Neural progenitor cell (in vitro differentiated cells): ENCODE measurements at regions not wholly inside any gene's neighbourhood (a gene's known extent, or its start where the extent isn't known, plus 50 kb on each side); places are given as distances from the start of the nearest gene placed in this dataset.

Source experiments
- DNase-seq: peaks from one replicate; pipeline ENCODE4 v3.0.0-alpha.2; 2016; ENCODE audit warnings: low spot score
- H2AFZ ChIP-seq: fragments of 200-600 bp; sonication (generic); replicated peaks from 2 replicates; pipeline ENCODE4 v1.6.1; 2016; ENCODE audit warnings: antibody characterized with exemption
- H3F3A ChIP-seq: fragments of 200-600 bp; sonication (generic); 2 replicates; pipeline ENCODE4 v1.6.1; 2016; ENCODE audit warnings: antibody characterized with exemption, low read depth
- H3K27ac ChIP-seq: fragments of 200-600 bp; sonication (generic); 2 replicates; pipeline ENCODE4 v1.5.1; 2016; ENCODE audit warnings: mild to moderate bottlenecking
- H3K27me3 ChIP-seq: fragments of 200-600 bp; sonication (generic); 2 replicates; pipeline ENCODE4 v1.6.1; 2016; ENCODE audit warnings: mild to moderate bottlenecking, moderate library complexity
- H3K36me3 ChIP-seq: fragments of 200-600 bp; sonication (generic); 2 replicates; pipeline ENCODE4 v1.5.1; 2016
- H3K4me1 ChIP-seq: fragments of 200-600 bp; sonication (generic); 2 replicates; pipeline ENCODE4 v1.6.1; 2016; ENCODE audit warnings: mixed run types
- H3K4me2 ChIP-seq: fragments of 200-600 bp; sonication (generic); 2 replicates; pipeline ENCODE4 v1.6.1; 2016
- H3K4me3 ChIP-seq: fragments of 200-600 bp; sonication (generic); 2 replicates; pipeline ENCODE4 v1.5.1; 2016
- H3K79me2 ChIP-seq: fragments of 200-600 bp; sonication (generic); 2 replicates; pipeline ENCODE4 v1.6.1; 2016; ENCODE audit warnings: low read depth
- H3K9ac ChIP-seq: fragments of 200-600 bp; sonication (generic); 2 replicates; pipeline ENCODE4 v1.6.1; 2016
- H3K9me3 ChIP-seq: fragments of 200-600 bp; sonication (generic); 2 replicates; pipeline ENCODE4 v1.5.1; 2016; ENCODE audit warnings: low read depth
- H4K20me1 ChIP-seq: fragments of 200-600 bp; sonication (generic); 2 replicates; pipeline ENCODE4 v1.6.1; 2016; ENCODE audit warnings: low read depth
- H3K27ac Mint-ChIP-seq: 3 replicates; pipeline ENCODE4 v1.8.0; 2021; ENCODE audit warnings: mixed read lengths
- H3K27me3 Mint-ChIP-seq: 2 replicates; pipeline ENCODE4 v1.8.0; 2022; ENCODE audit warnings: low read depth, mild to moderate bottlenecking, inconsistent platforms, moderate library complexity, mixed read lengths; ENCODE audit not compliant: insufficient read depth
- H3K36me3 Mint-ChIP-seq: 3 replicates; pipeline ENCODE4 v1.8.0; 2021; ENCODE audit warnings: mixed read lengths
- H3K4me1 Mint-ChIP-seq: 3 replicates; pipeline ENCODE4 v1.8.0; 2021; ENCODE audit warnings: mixed read lengths
- H3K4me3 Mint-ChIP-seq: 3 replicates; pipeline ENCODE4 v1.8.0; 2021; ENCODE audit warnings: mild to moderate bottlenecking, moderate library complexity, mixed read lengths
- H3K9me3 Mint-ChIP-seq: 3 replicates; pipeline ENCODE4 v1.8.0; 2020; ENCODE audit warnings: mixed read lengths
- CTCF ChIP-seq: fragments of 200-600 bp; sonication (generic); IDR thresholded peaks from 2 replicates; pipeline ENCODE4 v1.5.1; 2017; ENCODE audit warnings: antibody characterized with exemption, mild to moderate bottlenecking
- EZH2 ChIP-seq: fragments of 200-600 bp; sonication (generic); IDR thresholded peaks from 2 replicates; pipeline ENCODE4 v1.6.1; 2017; ENCODE audit warnings: antibody characterized with exemption, mild to moderate bottlenecking, moderate library complexity
- EZH2phosphoT487 ChIP-seq: fragments of 200-600 bp; sonication (generic); IDR thresholded peaks from 2 replicates; pipeline ENCODE4 v1.6.1; 2017; ENCODE audit warnings: antibody characterized with exemption

GRCh38 chr7:68425377-68425776, 1172.9 kb upstream of the AUTS2 start:
- H3K27ac Mint-ChIP-seq: no peak overlapping the region
- no peak overlapping the region for H3K27ac ChIP-seq
- DNase-seq: no peak
- no peaks in the 10 kb centered on the region for H3K9me3 Mint-ChIP-seq
- no peaks in the 10 kb centered on the region for H3K79me2 ChIP-seq
- TF ChIP-seq CTCF (peak; percentile 27), EZH2 (no peak)
- no peaks in the 10 kb centered on the region for H3K36me3 Mint-ChIP-seq
- no peak overlapping the region for H3K4me3 ChIP-seq
- H4K20me1 ChIP-seq: no peaks in the 10 kb centered on the region
- peaks cover 29% of the 10 kb centered on the region for H3K4me1 ChIP-seq
- no peak overlapping the region for H3K4me3 Mint-ChIP-seq
- H3K4me2 ChIP-seq: no peak overlapping the region
- no peaks in the 10 kb centered on the region for H3K27me3 ChIP-seq
- H3K36me3 ChIP-seq: no peaks in the 10 kb centered on the region
- H3K9ac ChIP-seq: no peak overlapping the region
- peaks cover 28% of the 10 kb centered on the region for H3K4me1 Mint-ChIP-seq
- peaks cover 19% of the 10 kb centered on the region for H3F3A ChIP-seq
- peaks cover 8% of the 10 kb centered on the region for H3K27me3 Mint-ChIP-seq
- no peaks in the 10 kb centered on the region for H3K9me3 ChIP-seq
- H2AFZ ChIP-seq: no peak overlapping the region

- Histone ChIP-seq H3K79me2 (no peaks in the 10 kb centered on the region), H4K20me1 (no peaks in the 10 kb centered on the region), H3K36me3 (no peaks in the 10 kb centered on the region), H3K9me3 (no peaks in the 10 kb centered on the region), H2AFZ (no peak overlapping the region), H3F3A (peaks cover 9% of the 10 kb centered on the region), H3K9ac (no peak overlapping the region), H3K4me3 (no peak overlapping the region), H3K4me2 (peak overlapping the region; percentile 5), H3K27me3 (no peaks in the 10 kb centered on the region), H3K4me1 (peaks cover 13% of the 10 kb centered on the region), H3K27ac (no peak overlapping the region)
- Mint-ChIP-seq H3K27ac (no peak overlapping the region), H3K4me3 (no peak overlapping the region), H3K27me3 (peaks cover 2% of the 10 kb centered on the region), H3K9me3 (no peaks in the 10 kb centered on the region), H3K36me3 (no peaks in the 10 kb centered on the region), H3K4me1 (peaks cover 18% of the 10 kb centered on the region)
- peak; percentile 65 for DNase-seq
- no peak for TF ChIP-seq EZH2
Measured at GRCh38 chr7:68429411-68430117, 1168.7 kb upstream of the AUTS2 start.

GRCh38 chr7:68432585-68432984, 1165.7 kb upstream of the AUTS2 start:
- Histone ChIP-seq H2AFZ (no peak overlapping the region), H3K79me2 (no peaks in the 10 kb centered on the region), H3F3A (peaks cover 8% of the 10 kb centered on the region), H3K4me3 (no peak overlapping the region), H3K4me1 (peaks cover 9% of the 10 kb centered on the region), H3K9ac (no peak overlapping the region), H3K4me2 (no peak overlapping the region), H3K36me3 (no peaks in the 10 kb centered on the region), H3K9me3 (no peaks in the 10 kb centered on the region), H3K27ac (no peak overlapping the region), H3K27me3 (no peaks in the 10 kb centered on the region), H4K20me1 (no peaks in the 10 kb centered on the region)
- Mint-ChIP-seq H3K36me3 (no peaks in the 10 kb centered on the region), H3K4me1 (peaks cover 13% of the 10 kb centered on the region), H3K4me3 (no peak overlapping the region), H3K9me3 (peaks cover 3% of the 10 kb centered on the region), H3K27ac (no peak overlapping the region), H3K27me3 (no peaks in the 10 kb centered on the region)
- no peak for TF ChIP-seq CTCF
- no peak for TF ChIP-seq EZH2phosphoT487
- no peak for TF ChIP-seq EZH2
- DNase-seq: no peak

- H3F3A ChIP-seq: peaks cover 8% of the 10 kb centered on the region
- TF ChIP-seq EZH2: no peak
- no peak for TF ChIP-seq CTCF
- H3K4me2 ChIP-seq: no peak overlapping the region
- H3K4me3 ChIP-seq: no peak overlapping the region
- Mint-ChIP-seq H3K36me3 (no peaks in the 10 kb centered on the region), H3K9me3 (peaks cover 3% of the 10 kb centered on the region), H3K4me1 (peaks cover 7% of the 10 kb centered on the region), H3K4me3 (no peak overlapping the region), H3K27me3 (no peaks in the 10 kb centered on the region), H3K27ac (no peak overlapping the region)
- no peak overlapping the region for H2AFZ ChIP-seq
- no peaks in the 10 kb centered on the region for H3K79me2 ChIP-seq
- no peaks in the 10 kb centered on the region for H3K36me3 ChIP-seq
- no peaks in the 10 kb centered on the region for H3K9me3 ChIP-seq
- H3K27me3 ChIP-seq: no peaks in the 10 kb centered on the region
- H4K20me1 ChIP-seq: no peaks in the 10 kb centered on the region
- DNase-seq: no peak
- no peak overlapping the region for H3K27ac ChIP-seq
- no peak overlapping the region for H3K9ac ChIP-seq
- peaks cover 9% of the 10 kb centered on the region for H3K4me1 ChIP-seq
Measured at GRCh38 chr7:68433462-68434070, 1164.7 kb upstream of the AUTS2 start.
